T follicular helper cell (primary cell): ENCODE measurements at regions not wholly inside any gene's neighbourhood (a gene's known extent, or its start where the extent isn't known, plus 50 kb on each side); places are given as distances from the start of the nearest gene placed in this dataset.
"Not testable (repeated sequence)": the region's sequence is repeated elsewhere in the genome, so short reads cannot be mapped to it uniquely, and the experiment has no call there.

Source experiments
- DNase-seq: peaks from one replicate; pipeline ENCODE4 v3.0.0-alpha.2; 2020; ENCODE audit warnings: low read depth

DNA sequence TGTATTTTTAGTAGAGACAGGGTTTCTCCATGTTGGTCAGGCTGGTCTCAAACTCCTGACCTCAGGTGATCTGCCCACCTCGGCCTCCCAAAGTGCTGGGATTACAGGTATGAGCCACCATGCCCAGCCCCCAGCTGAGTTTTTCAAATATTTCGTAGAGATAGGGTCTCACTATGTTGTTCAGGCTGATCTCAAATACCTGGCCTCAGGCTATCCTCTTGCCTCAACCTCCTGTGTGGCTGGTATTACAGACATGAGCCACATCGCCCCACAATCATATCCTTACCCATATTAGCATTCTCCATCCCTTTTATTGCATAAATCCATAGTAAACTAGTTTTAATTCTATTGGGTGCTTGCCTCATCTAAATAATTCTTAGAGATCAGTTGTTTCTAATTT is 157.6 kb upstream of the HEY2 start:
- not testable (repeated sequence) for DNase-seq

DNA sequence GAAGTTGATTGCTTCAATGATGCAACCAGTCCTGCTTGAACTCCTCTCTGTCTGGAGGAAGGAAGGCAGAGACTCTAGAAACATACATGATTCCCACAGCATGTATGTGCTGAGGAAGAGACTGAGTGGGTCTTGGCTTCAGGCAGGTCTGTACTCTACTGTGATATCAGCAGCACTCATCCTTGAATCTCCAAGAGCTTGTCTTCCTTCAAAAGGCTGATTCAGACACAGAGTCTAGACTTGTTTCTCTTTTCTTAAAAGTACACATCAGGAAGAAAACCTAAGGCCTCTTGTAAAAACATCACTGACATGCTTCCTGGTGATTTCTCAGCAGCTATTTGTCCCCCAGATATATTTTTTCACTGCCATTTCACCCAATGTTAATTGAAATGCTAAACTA is 155.7 kb upstream of the HEY2 start:
- no peak for DNase-seq

DNA sequence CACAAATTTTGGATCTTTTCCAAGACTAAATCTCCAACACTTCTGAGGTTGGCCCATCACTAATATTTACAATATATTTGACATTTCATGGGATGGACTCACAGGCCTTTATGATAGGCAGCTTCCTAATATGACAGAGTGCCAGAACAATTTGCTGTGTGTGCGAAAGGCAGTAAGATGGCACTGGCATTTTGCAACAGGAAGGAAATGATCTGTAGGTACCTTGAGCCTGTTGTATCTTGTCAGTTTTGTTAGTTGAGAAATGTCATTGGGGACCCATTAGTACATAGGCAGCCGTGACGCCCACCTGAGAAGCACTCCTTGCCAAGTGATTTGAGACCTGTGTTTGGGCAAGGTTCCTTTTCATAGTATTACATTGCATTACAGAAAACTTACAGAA is 153.4 kb upstream of the HEY2 start:
- no peak for DNase-seq

DNA sequence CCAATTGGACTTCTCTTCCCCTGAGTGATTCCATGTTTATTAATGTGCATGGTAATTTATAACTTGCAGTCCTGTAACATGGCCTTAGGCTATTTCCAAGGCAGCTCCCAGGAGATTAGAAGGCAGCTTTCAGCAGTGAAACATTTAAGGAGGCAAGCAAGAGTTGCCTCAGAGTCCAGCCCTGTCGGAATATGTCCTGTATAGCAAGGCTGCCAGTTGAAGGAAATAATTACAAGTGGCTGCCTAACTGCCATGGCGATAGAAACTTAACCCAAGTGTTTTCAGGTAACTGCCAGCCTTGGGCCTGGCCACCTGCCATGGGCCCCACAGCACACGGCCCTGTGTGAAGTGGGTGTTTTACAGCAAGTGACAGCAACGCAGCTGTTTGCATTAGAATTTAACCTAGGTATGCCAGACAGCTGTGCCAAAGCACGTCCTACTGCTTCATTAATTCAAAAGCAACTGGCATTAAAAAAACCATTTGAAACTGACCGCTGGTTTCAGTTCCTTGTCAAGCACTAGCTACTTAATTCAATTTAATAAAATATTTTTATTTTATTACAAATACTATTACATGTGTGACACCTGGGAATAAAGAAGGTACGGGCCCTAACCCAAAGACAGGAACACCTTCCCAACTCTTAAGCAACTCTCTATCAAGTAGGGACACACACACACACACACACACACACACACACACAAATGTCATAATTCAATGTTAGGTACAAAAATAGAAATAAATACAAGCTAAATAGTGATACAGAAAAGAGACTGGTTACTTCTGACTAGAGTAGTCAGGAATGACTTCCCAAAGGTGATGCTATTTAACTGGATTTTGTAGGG is 151.8 kb upstream of the HEY2 start:
- no peak for DNase-seq

DNA sequence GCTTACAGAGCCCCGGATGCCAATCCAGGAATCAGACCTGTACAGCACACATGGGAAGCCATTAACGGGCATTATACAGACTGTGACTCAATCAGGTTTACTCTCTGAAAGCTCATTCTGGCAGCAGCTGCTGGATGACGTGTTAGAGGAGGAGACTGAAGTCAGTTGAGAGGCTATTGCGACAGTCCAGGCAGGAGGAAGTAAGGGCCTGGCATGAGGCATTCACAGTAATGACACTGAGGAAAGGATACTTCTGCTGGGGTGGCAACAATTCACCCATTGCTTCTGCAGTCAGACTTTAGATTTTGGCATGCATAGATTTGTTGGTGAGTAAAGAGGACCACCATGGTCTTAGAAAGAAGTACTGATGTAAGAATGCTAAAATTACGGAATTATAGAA is 151.0 kb upstream of the HEY2 start:
- DNase-seq, result no peak

DNA sequence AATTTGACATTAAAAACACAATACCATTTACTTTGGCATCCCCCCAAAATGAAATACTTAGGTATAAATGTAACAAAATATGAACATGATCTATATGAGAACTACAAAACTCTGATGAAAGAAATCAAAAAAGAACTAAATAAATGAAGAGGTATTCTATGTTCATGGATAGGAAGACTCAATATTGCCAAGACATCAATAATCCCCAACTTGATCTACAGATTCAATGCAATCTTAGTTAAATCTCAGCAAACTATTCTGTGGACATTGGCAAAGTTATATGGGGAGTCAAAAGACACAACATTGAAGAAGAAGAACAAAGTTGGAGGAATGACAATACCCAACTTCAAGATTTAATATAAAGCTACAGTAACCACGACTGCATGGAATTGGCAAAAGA is 145.2 kb upstream of the HEY2 start:
- no peak for DNase-seq

DNA sequence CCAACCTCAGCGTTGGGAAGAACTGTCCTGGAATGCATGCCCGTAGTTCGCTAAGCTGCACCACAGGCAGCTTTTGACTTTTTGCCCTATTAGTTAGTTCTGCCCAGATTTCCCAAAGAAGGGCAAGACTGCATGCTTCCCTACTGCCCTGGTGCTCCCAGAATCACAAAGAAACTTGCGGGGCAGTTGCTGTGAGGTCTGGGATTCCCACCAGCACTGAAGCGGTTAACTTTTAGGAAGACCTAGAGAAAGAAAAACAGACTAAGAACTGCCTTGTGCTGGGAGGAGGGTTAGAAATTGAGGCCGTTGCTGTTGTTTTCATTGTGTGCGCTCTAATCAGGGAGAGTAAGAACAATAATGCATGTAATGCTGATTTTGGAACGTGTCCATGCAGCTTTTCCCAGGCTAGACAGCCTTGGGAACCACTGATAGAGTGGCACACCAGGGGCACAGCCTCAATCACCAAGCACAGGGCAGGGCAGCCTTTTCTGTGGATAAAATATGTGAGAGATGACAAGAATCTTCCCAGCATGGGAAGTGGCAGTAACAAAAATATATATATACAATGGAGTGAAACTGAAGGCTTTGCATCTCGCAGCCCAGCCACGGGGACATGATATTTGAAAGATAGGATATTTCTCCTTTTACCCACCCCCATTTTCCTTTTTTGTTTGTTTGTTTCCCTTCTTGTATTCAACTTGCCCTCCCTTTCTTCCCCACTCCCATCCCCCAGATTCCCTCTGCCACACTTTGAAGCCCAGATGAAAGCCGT is 137.7 kb upstream of the HEY2 start:
- no peak for DNase-seq

DNA sequence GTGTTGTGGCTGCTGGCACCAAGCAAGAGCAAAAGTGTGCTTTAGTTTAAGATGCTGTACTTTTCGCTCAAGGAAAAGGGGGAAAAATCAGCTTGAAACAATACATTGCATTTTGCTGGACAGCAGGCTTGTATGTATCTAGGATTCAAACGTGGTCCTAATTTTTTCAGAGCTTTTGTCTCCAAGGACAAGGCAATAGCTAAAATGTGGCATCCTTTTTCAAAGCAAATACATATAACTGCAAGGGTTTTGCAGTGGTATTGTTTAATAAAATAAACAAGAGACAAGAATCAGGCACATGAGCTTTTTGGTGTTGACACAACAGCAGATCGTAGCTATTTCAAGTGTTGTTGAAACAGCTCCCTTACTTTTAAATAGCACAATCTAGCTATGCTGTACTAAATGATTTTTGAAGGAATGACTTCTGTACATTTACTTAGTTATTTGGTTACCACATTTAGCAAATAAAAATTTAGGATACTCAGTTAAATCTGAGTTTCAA is 137.0 kb upstream of the HEY2 start:
- DNase-seq, result no peak

DNA sequence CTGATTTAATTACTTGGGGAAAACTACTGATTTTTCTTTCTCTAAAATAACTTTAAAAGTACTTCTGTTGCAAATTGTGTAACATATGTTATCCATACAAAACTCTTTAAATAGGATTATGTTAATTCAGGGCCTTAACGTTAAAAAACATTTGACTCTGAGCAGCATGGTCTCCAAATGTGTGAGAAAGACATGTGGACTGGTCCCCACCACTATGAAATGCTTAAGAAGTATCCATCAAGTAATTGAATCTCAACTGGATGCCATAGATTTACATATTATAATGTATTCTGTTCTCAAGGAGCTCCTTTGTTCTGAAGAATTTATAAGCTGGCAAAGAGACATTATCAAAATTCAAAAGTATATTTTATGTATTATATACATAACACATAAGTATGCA is 130.8 kb upstream of the HEY2 start:
- no peak for DNase-seq

DNA sequence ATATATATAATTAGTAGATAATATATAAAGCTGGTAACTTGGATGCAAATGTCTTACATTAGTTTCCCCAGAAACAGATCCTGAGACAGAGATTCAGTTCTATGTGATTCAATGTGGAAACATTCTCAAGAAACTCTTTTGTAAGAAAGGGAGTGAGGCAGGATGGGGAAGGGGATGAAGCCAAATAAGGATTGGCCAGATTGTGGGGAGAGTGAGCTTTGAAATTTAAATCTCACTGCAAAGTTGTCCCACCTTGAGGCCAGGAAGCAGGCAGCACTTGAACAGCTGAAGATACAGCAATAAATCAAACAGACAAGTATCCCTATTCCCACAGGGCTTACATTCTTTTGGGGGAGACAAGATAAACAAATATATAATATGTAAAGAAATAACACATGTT is 126.3 kb upstream of the HEY2 start:
- no peak for DNase-seq

DNA sequence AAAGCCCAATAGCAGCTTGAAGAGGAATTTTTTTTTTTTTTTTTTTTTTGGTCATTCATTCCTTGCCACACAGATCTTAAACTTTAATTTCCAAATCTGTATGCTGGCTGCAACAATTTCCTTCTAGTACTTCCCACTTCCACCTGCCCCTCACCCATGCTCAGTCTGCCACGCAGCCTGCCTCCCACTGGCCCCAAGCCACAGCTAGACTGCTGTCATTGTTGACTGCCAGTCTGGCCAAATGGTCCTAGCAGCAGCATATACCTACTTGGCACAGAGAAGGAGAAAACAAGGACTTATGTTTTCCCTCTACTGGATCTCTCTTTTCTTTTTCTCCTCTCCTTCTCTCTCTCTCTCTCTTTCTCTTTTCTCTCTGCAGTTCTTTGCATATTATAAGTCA is 118.3 kb upstream of the HEY2 start:
- no peak for DNase-seq

DNA sequence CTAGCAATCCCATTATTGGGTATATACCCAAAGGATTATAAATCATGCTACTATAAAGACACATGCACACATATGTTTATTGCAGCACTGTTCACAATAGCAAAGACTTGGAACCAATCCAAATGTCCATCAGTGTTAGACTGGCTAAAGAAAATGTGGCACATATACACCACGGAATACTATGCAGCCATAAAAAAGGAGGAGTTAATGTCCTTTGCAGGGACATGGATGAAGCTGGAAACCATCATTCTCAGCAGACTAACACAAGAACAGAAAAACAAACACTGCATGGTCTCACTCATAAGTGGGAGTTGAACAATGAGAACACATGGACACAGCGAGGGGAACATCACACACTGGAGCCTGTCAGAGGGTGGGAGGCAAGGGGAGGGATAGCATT is 113.4 kb upstream of the HEY2 start:
- DNase-seq, result not testable (repeated sequence)

DNA sequence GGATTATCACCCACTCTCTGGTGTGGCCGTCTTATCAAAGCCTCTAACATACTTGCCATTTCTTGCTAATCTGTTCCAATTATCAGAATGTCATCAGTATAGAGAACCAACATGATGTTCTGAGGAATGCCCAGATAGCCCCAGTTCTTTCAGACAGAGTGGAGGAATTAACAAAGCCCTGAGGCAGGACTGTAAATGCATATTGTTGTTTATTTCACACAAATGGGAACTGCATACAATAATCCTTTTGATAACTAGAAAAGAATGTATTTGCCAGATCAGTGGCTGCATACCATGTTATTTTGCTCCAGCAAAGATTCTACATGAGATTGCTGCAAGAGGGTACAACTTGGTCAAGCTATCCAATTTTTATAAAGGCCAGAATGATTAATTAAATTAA is 112.8 kb upstream of the HEY2 start:
- no peak for DNase-seq

DNA sequence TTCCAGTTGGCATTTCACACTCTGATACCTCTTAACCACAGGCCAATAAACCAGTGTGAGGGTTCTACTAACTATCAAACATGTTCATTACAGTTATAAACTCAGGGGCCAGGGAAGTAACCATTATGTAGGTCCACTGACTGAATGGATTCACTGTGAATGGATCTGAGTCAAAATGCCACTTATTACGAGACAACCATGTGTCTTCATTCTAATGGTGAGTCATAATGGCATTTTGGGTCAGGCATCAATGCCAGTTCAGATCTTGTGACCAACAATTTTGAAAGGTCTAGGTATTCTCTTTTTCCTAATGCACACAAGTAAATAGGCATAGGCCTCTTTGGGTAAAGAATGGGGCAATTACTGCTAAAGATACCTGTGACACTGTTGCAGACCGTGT is 112.2 kb upstream of the HEY2 start:
- DNase-seq, result no peak

DNA sequence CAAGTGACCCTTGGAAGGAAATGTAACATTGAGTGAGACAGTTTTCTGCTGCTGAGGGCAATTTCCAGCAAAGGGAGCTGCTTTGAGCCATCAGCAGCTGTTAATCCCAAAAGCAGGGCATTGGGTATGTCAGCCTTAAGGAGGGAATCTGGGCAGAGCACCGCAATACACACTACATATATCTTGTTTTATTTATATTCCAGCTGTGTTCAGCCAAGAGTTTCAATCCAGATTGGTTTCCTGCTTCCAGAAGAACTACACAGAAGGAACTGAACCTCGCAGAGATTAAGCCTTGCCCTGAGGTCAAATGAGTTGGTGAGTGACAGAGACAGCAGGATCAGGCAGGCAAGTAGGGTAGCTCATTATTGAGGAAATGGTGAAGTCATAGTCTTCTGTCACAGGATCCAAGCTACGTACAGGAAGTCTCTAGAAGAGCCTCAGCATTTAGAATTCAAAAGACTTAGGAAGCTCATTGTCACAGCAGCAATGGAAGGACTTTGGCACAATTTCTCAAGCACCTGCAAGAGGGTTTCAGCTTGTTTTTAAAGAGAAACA is 109.9 kb upstream of the HEY2 start:
- DNase-seq, result no peak

DNA sequence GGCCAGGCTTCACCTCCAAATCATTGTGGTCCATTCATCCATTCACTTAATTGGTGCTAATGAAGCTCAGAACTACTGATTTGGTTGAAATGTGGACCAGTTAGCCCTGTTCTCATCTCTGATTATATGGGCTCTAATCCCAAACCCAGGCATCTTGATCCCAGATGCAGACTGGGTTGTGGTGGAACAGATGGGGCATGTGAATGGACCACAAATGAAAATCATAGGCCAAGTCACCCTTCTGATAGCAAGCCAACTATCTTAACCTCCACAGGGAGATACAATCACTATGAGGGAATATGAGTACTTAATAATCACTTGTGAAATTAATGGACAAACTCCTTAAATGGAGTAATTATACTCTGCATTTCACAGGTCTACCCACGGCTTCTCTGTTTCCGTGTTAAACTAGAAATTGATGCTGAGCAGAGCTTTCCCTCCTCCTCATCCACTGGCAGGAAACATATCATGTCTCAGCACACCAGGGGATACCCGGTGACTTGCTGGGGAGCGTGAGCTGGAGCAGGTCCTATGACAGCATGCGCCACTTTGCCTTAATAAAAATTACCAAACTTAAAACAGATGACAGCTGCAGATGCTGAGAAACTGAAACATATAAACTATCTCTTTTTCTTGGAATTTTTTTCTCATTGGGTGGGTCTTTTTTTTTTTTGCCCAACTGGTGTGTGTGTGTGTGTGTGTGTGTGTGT is 108.8 kb upstream of the HEY2 start:
- DNase-seq, result no peak

DNA sequence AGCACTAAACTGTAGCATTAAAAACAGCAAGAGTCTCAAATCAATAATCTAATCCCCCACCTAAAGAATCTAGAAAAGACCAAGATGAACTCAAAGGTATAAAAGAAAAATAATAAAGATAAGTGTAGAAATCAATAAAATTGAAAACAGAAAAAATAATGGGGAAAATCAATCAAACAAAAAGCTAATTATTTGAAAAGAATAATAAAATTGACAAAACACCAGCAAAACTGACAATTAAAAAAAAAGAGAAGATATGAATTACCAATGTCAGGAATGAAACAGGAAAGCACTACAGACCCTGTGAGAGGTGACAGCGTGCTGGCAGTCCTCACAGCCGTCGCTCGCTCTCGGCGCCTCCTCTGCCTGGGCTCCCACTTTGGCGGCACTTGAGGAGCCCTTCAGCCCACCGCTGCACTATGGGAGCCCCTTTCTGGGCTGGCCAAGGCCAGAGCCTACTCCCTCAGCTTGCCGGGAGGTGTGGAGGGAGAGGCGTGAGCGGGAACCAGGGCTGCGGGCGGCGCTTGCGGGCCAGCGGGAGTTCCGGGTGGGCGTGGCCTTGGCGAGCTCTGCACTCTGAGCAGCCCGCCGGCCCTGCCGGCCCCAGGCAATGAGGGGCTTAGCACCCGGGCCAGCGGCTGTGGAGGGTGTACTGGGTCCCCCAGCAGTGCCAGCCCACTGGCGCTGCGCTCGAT is 105.3 kb upstream of the HEY2 start:
- not testable (repeated sequence) for DNase-seq

DNA sequence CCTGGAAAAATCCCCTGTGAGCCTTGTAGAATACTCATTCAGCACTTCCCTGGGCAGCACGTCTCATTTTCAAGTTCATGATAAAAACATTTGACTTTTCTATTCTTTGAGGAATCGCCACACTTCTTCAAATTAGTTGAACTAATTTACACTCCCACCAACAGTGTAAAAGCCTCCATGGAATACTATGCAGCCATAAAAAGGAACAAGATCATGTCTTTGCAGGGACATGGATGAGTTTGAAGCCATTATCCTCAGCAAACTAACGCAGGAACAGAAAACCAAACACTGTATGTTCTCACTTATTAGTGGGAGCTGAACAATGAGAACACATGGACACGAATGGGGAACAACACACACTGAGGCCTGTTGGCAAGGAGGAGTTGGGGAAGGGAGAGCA is 102.0 kb upstream of the HEY2 start:
- no peak for DNase-seq

DNA sequence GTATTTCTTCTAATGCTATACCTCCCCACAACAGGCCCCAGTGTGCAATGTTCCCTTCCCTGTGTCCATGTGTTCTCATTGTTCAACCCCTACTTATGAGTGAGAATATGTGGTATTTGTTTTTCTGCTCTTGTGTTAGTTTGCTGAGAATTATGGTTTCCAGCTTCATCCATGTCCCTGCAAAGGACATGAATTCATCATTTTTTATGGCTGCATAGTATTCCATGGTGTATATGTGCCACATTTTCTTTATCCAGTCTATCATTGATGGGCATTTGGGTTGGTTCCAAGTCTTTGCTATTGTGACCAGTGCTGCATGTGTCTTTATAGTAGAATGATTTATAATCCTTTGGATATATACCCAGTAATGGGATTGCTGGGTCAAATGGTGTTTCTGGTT is 95.7 kb upstream of the HEY2 start:
- not testable (repeated sequence) for DNase-seq

DNA sequence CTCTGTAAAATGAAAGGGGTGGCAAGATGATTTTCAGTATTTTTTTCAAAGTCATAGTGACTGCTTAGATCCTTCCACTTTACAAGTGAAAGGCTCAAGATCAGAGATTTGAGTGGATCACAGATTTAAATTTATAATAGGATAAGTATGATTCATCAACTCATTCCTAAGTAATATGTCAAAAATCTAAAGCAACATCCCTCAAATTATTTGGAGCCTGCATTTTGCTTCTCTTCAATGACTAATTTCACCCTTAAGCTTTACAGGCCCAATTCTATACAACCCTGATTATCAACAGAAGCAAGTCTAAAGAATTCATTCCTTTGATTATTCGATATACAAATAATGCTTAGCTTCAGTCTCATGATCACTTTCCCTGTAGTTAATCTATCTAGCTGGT is 93.9 kb upstream of the HEY2 start:
- no peak for DNase-seq

DNA sequence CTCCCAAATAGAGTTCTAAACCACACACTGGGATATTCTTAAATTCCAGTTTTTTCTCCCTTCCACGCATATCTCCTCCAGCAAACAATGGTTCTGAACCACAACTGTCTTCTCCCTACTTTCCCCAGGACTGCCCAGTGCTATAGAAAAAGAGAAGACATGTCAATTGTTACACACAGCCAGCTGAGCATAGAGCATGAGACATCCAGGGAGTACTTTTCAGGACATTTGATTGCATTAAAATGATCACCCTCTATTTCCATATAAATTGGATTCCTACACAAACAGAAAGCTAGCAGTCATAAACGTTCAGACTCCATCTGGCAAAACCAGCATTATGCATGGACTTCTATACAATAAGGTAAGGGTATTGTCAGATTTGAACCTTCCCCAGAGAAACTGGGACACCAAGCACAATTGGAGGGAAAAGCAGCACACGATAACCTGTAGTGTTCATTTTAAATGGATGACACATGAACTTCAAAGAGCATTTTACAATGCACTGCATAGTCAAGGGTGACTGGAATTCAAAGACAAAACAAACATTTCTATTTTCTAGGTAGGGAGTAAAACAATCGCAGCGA is 93.1 kb upstream of the HEY2 start:
- no peak for DNase-seq
